IPS-18a (cell line): ENCODE measurements at regions not wholly inside any gene's neighbourhood (a gene's known extent, or its start where the extent isn't known, plus 50 kb on each side); places are given as distances from the start of the nearest gene placed in this dataset.

ENCODE experiments used
- H3K27ac ChIP-seq: one replicate; pipeline ENCODE4 v1.5.1; 2013; ENCODE audit warnings: low read length
- H3K27me3 ChIP-seq: one replicate; pipeline ENCODE4 v1.6.1; 2013; ENCODE audit warnings: mild to moderate bottlenecking, low read length; ENCODE audit not compliant: control insufficient read depth, insufficient read depth
- H3K36me3 ChIP-seq: one replicate; pipeline ENCODE4 v1.6.1; 2013; ENCODE audit warnings: low read depth, low read length; ENCODE audit not compliant: control insufficient read depth
- H3K4me1 ChIP-seq: one replicate; pipeline ENCODE4 v1.6.1; 2013; ENCODE audit warnings: low read depth, low read length; ENCODE audit not compliant: control insufficient read depth
- H3K4me3 ChIP-seq: one replicate; pipeline ENCODE4 v1.5.1; 2013; ENCODE audit warnings: low read length
- H3K9ac ChIP-seq: one replicate; pipeline ENCODE4 v1.6.1; 2013; ENCODE audit warnings: mild to moderate bottlenecking, low read length, moderate library complexity
- H3K9me3 ChIP-seq: one replicate; pipeline ENCODE4 v1.6.1; 2013; ENCODE audit warnings: low read depth, low read length; ENCODE audit not compliant: control insufficient read depth

GRCh38 chr12:4036671-4037271, 163.6 kb upstream of the PARP11 start:
- H3K36me3 ChIP-seq, result no peaks in the 10 kb centered on the region

GRCh38 chr12:4034921-4035320, 161.7 kb upstream of the PARP11 start:
- no peak overlapping the region for H3K27ac ChIP-seq
- peaks cover 11% of the 10 kb centered on the region for H3K4me1 ChIP-seq
- no peaks in the 10 kb centered on the region for H3K36me3 ChIP-seq
- H3K9me3 ChIP-seq, result no peaks in the 10 kb centered on the region
- H3K27me3 ChIP-seq, result peaks cover 8% of the 10 kb centered on the region
- H3K9ac ChIP-seq, result no peak overlapping the region
- H3K4me3 ChIP-seq, result no peak overlapping the region

More at GRCh38 chr12:4036671-4037271, 163.6 kb upstream of the PARP11 start:
- Histone ChIP-seq H3K27ac (no peak overlapping the region), H3K9me3 (no peaks in the 10 kb centered on the region), H3K9ac (no peak overlapping the region), H3K27me3 (no peaks in the 10 kb centered on the region), H3K4me1 (peaks cover 4% of the 10 kb centered on the region), H3K4me3 (no peak overlapping the region)

- no peak overlapping the region for H3K27ac ChIP-seq
- no peak overlapping the region for H3K4me3 ChIP-seq
- peaks cover 11% of the 10 kb centered on the region for H3K4me1 ChIP-seq
- no peak overlapping the region for H3K9ac ChIP-seq
- peaks cover 8% of the 10 kb centered on the region for H3K27me3 ChIP-seq
- H3K36me3 ChIP-seq, result no peaks in the 10 kb centered on the region
- H3K9me3 ChIP-seq, result no peaks in the 10 kb centered on the region
Observed at GRCh38 chr12:4032924-4033615, 159.9 kb upstream of the PARP11 start.

- Histone ChIP-seq H3K27ac (no peak overlapping the region), H3K9ac (no peak overlapping the region), H3K9me3 (no peaks in the 10 kb centered on the region), H3K27me3 (peaks cover 8% of the 10 kb centered on the region), H3K36me3 (no peaks in the 10 kb centered on the region), H3K4me1 (peaks cover 20% of the 10 kb centered on the region), H3K4me3 (no peak overlapping the region)
Observed at GRCh38 chr12:4031703-4032291, 158.6 kb upstream of the PARP11 start.

GRCh38 chr12:4030929-4031702, 157.9 kb upstream of the PARP11 start:
- H3K27me3 ChIP-seq, result peaks cover 8% of the 10 kb centered on the region
- H3K36me3 ChIP-seq, result no peaks in the 10 kb centered on the region
- H3K4me1 ChIP-seq, result peaks cover 27% of the 10 kb centered on the region
- H3K27ac ChIP-seq, result no peak overlapping the region
- no peak overlapping the region for H3K9ac ChIP-seq
- no peaks in the 10 kb centered on the region for H3K9me3 ChIP-seq
- no peak overlapping the region for H3K4me3 ChIP-seq

- H3K36me3 ChIP-seq, result no peaks in the 10 kb centered on the region
- no peak overlapping the region for H3K9ac ChIP-seq
- no peaks in the 10 kb centered on the region for H3K9me3 ChIP-seq
- H3K4me3 ChIP-seq, result no peak overlapping the region
- peaks cover 8% of the 10 kb centered on the region for H3K27me3 ChIP-seq
- H3K4me1 ChIP-seq, result peaks cover 54% of the 10 kb centered on the region
- no peak overlapping the region for H3K27ac ChIP-seq
Observed at GRCh38 chr12:4027412-4027811, 154.2 kb upstream of the PARP11 start.

- H3K36me3 ChIP-seq, result no peaks in the 10 kb centered on the region
- H3K4me3 ChIP-seq, result peak overlapping the region; percentile 36
- no peaks in the 10 kb centered on the region for H3K9me3 ChIP-seq
- H3K9ac ChIP-seq, result peak overlapping the region; percentile 2
- peaks cover 50% of the 10 kb centered on the region for H3K4me1 ChIP-seq
- H3K27ac ChIP-seq, result peak overlapping the region; percentile 36
- peaks cover 8% of the 10 kb centered on the region for H3K27me3 ChIP-seq
Observed at GRCh38 chr12:4026517-4026916, 153.3 kb upstream of the PARP11 start.

DNA sequence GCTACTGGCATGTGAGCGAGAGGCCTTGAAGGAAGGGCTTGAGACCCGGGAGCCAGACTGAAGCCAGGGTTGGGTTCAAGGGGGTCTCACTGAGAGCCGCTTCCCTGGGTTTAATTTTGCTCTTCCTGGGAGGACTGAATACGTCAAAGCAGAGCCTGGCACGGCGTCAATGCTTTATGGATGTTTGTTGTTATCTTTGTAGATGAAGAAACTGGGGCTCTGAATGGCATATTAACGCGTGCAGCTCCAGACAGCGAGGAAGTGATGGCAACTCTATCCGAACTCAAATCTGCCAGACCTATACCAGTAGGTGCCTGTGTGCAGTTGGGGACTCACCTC, 152.8 kb upstream of the PARP11 start:
- Histone ChIP-seq H3K36me3 (no peaks in the 10 kb centered on the region), H3K4me3 (peak overlapping the region; percentile 36), H3K27me3 (peaks cover 8% of the 10 kb centered on the region), H3K9me3 (no peaks in the 10 kb centered on the region), H3K27ac (peak overlapping the region; percentile 36), H3K9ac (peak overlapping the region; percentile 2), H3K4me1 (peaks cover 50% of the 10 kb centered on the region)

DNA sequence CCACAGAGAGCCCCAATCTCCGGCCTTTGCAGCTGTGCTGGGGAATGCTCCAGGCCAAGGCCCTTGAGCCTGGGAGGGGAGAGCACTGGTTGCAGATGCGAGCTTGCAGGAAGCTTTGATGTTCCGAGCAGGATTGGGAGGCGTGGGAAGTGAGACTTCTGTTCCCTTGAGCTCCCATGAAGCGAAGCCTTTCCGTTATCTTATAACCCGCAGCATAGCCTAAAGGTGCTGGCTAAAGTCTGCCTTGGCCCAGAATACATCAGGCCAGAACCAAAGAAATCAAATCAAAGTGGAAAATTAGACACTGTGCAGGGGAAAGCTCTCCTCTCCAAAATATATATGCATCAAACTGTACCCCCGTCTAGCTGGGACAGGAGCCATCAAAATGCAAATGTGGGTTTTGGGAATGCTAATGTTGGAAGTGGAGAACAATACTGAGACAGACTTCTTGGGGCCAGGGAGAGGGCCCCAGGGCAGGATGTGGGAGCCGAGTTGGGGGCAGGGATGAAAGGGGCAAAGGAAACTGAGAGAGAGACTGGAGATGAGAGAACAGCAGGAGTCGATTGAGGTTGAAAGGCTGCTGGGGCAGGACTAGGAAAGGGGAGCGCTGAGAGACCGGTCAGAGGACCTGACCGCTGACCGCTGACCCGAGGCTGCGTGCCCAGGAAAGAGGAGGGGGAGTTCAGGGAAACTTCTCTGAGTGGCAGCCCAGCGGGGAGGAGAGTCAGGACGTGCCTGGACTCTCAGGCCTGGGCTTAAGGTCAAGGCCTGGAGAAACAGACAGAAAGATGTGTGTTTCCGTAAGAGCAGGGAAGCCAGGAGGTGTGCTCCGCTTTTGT, 152.2 kb upstream of the PARP11 start:
- H3K9me3 ChIP-seq, result no peaks in the 10 kb centered on the region
- peak overlapping the region; percentile 2 for H3K9ac ChIP-seq
- H3K4me1 ChIP-seq, result peaks cover 46% of the 10 kb centered on the region
- no peaks in the 10 kb centered on the region for H3K36me3 ChIP-seq
- H3K4me3 ChIP-seq, result peak overlapping the region; percentile 36
- H3K27ac ChIP-seq, result peak overlapping the region; percentile 36
- H3K27me3 ChIP-seq, result peaks cover 5% of the 10 kb centered on the region

DNA sequence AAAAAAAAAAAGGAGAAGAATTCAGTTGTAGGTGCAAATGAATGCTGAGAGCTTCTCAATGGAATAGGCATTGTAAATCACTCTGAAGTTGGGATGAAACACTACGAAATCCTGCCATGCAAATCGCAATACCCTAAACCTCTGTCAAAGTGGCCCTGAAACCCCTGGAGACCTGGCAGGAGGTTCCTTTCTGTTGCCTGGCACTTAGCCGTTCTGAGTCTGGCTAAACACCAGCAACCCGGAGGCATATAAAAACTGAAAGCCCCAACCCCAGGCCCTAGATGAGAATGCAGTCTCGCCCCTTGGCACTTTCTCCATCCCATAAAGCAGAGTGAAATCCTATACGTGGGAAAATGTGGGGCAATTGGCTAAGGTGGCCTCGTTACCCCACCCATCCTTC, 151.5 kb upstream of the PARP11 start:
- H3K9me3 ChIP-seq, result no peaks in the 10 kb centered on the region
- peak overlapping the region; percentile 36 for H3K4me3 ChIP-seq
- H3K27ac ChIP-seq, result peak overlapping the region; percentile 0
- peak overlapping the region; percentile 0 for H3K9ac ChIP-seq
- no peaks in the 10 kb centered on the region for H3K36me3 ChIP-seq
- no peaks in the 10 kb centered on the region for H3K27me3 ChIP-seq
- H3K4me1 ChIP-seq, result peaks cover 43% of the 10 kb centered on the region
